ENCODE measurements at regions not wholly inside any gene's neighbourhood (a gene's known extent, or its start where the extent isn't known, plus 50 kb on each side); places are given as distances from the start of the nearest gene placed in this dataset.
A peak's percentile ranks its signal among the peaks of the same experiment; 100 is the strongest.

- Histone ChIP-seq H3K4me1 (peaks cover 0 to 37% (median 20%) of the 10 kb centered on the region in 3 donors), H3K36me3 (no peaks in the 10 kb centered on the region), H3K9me3 (no peaks in the 10 kb centered on the region), H3K4me3 (no peak overlapping the region), H3K27ac (peak overlapping the region in 1 of 4 donors; percentile 26), H3K27me3 (no peaks in the 10 kb centered on the region)
- no peak for DNase-seq
- intact Hi-C loops (cut with DNase I): no loop called here
- WGBS, 2 donors: 56 to 68% methylated on average over 2 to 3 of the region's 3 CpGs
- TF ChIP-seq POLR2A (IDR thresholded peaks at IDR 0.05) (no peak), CTCF (IDR thresholded peaks at IDR 0.05) (no peak)
Measured at GRCh38 chr2:15745350-15745749, 153.7 kb downstream of the DDX1 start.

GRCh38 chr2:15745907-15746702, 154.4 kb downstream of the DDX1 start:
- intact Hi-C loops (cut with DNase I): no loop called here
- no peak for DNase-seq
- WGBS, 2 donors: 68% methylated on average over 2 of the region's 6 CpGs; no CpG with 5 or more reads in 1 of the 2 donors

GRCh38 chr2:15746703-15747550, 155.3 kb downstream of the DDX1 start:
- no peak overlapping the region for H3K4me3 ChIP-seq
- WGBS, 2 donors: 75 to 77% methylated on average over 6 of the region's 6 CpGs
- no peaks in the 10 kb centered on the region for H3K27me3 ChIP-seq
- intact Hi-C loops (cut with DNase I): no loop called here
- TF ChIP-seq POLR2A (IDR thresholded peaks at IDR 0.05): no peak
- TF ChIP-seq CTCF (IDR thresholded peaks at IDR 0.05): no peak
- no peaks in the 10 kb centered on the region for H3K9me3 ChIP-seq
- DNase-seq: no peak
- no peaks in the 10 kb centered on the region for H3K36me3 ChIP-seq
- H3K27ac ChIP-seq: no peak overlapping the region
- H3K4me1 ChIP-seq: peaks cover 0 to 42% (median 20%) of the 10 kb centered on the region in 3 donors

More at GRCh38 chr2:15745907-15746702, 154.4 kb downstream of the DDX1 start:
- Histone ChIP-seq H3K4me3 (no peak overlapping the region), H3K36me3 (no peaks in the 10 kb centered on the region), H3K4me1 (peaks cover 0 to 42% (median 20%) of the 10 kb centered on the region in 3 donors), H3K27me3 (no peaks in the 10 kb centered on the region), H3K27ac (peak overlapping the region in 1 of 4 donors; percentile 26), H3K9me3 (no peaks in the 10 kb centered on the region)
- TF ChIP-seq POLR2A (IDR thresholded peaks at IDR 0.05) (no peak), CTCF (IDR thresholded peaks at IDR 0.05) (no peak)

GRCh38 chr2:15747603-15748471, 156.2 kb downstream of the DDX1 start:
- WGBS, 2 donors: 59 to 63% methylated on average over 8 to 10 of the region's 16 CpGs
- DNase-seq: no peak
- TF ChIP-seq CTCF (IDR thresholded peaks at IDR 0.05): no peak
- TF ChIP-seq POLR2A (IDR thresholded peaks at IDR 0.05): no peak
- no peaks in the 10 kb centered on the region for H3K36me3 ChIP-seq
- H3K27me3 ChIP-seq: no peaks in the 10 kb centered on the region
- intact Hi-C loops (cut with DNase I): no loop called here
- H3K9me3 ChIP-seq: no peaks in the 10 kb centered on the region
- H3K27ac ChIP-seq: no peak overlapping the region
- peaks cover 0 to 42% (median 20%) of the 10 kb centered on the region in 3 donors for H3K4me1 ChIP-seq
- no peak overlapping the region for H3K4me3 ChIP-seq
